Panc1 (cell line): ENCODE measurements at regions not wholly inside any gene's neighbourhood (a gene's known extent, or its start where the extent isn't known, plus 50 kb on each side); places are given as distances from the start of the nearest gene placed in this dataset.

Experiments used
- ATAC-seq: fragments of 200-7000 bp; cut with Tn5 transposase; 2 replicates; pipeline ENCODE4 v1.9.1; 2020; ENCODE audit warnings: mild to moderate bottlenecking, moderate library complexity
- BruUV-seq: library from RNA; stranded (reverse); fragments of 400-500 nt; replicated peaks from 2 replicates; lab custom pipeline; 2021; lab: Mats Ljungman, UMichigan
- CTCF ChIA-PET: fragments of 300-600 bp; sonication (Branson Sonifier 250); formaldehyde crosslinking; loops from one replicate; lab custom pipeline; 2022; ENCODE audit warnings: antibody characterized with exemption; lab: Charles Lee
- POLR2A ChIA-PET: fragments of 300-600 bp; sonication (Branson Sonifier 250); formaldehyde crosslinking; loops from one replicate; lab custom pipeline; 2022; ENCODE audit warnings: antibody characterized with exemption; lab: Charles Lee
- DNase-seq: peaks from one replicate; pipeline ENCODE4 v3.0.0-alpha.2; 2010; ENCODE audit warnings: low read depth, low spot score
- H3K27ac ChIP-seq: 2 replicates; pipeline ENCODE4 v1.5.1; 2011; ENCODE audit warnings: mild to moderate bottlenecking, low read length, inconsistent platforms
- H3K27me3 ChIP-seq: fragments of 200-500 bp; sonication (Bioruptor generic); 2 replicates; pipeline ENCODE4 v1.6.0; 2014; ENCODE audit warnings: low read length, inconsistent platforms; ENCODE audit not compliant: control insufficient read depth, insufficient read depth
- H3K36me3 ChIP-seq: fragments of 200-500 bp; sonication (Bioruptor generic); 2 replicates; pipeline ENCODE4 v1.5.1; 2014; ENCODE audit warnings: inconsistent platforms, mild to moderate bottlenecking, low read length, moderate library complexity; ENCODE audit not compliant: control insufficient read depth, insufficient read depth
- H3K4me1 ChIP-seq: 2 replicates; pipeline ENCODE4 v1.5.1; 2011; ENCODE audit warnings: inconsistent platforms, mild to moderate bottlenecking, low read length, moderate library complexity; ENCODE audit not compliant: control insufficient read depth, insufficient read depth
- H3K4me3 ChIP-seq, 2 experiments: 2 replicates each; pipeline ENCODE4 v1.5.1; 2011 to 2012; ENCODE audit warnings: low read depth in 2 of 2, low read length in 2 of 2, mild to moderate bottlenecking in 2 of 2, inconsistent platforms in 1 of 2, moderate library complexity in 1 of 2
- H3K9me3 ChIP-seq: fragments of 200-500 bp; sonication (Bioruptor generic); 2 replicates; pipeline ENCODE4 v1.5.1; 2014; ENCODE audit warnings: low read depth, mild to moderate bottlenecking, inconsistent platforms, low read length, moderate library complexity; ENCODE audit not compliant: control insufficient read depth, insufficient read depth
- CTCF ChIP-seq: fragments of 450-650 bp; IDR thresholded peaks from 2 replicates; pipeline ENCODE4 v1.5.1; 2017; ENCODE audit warnings: mild to moderate bottlenecking
- POLR2AphosphoS5 ChIP-seq: IDR thresholded peaks from 2 replicates; pipeline ENCODE4 v1.6.1; 2012; ENCODE audit warnings: mild to moderate bottlenecking, low read depth, low read length, moderate library complexity
- REST ChIP-seq, 2 experiments: IDR thresholded peaks; 2 replicates each; pipeline ENCODE4 v1.6.1; 2011 to 2012; ENCODE audit warnings: low read depth in 2 of 2, control low read depth in 1 of 2, low read length in 1 of 2, mild to moderate bottlenecking in 1 of 2, moderate library complexity in 1 of 2; ENCODE audit not compliant: insufficient read depth in 1 of 2
- SIN3A ChIP-seq: IDR thresholded peaks from 2 replicates; pipeline ENCODE4 v1.6.1; 2012; ENCODE audit warnings: low read depth, mild to moderate bottlenecking, low read length, moderate library complexity, borderline replicate concordance; ENCODE audit not compliant: insufficient read depth
- TCF7L2 ChIP-seq: IDR thresholded peaks from 2 replicates; pipeline ENCODE4 v1.6.1; 2011; ENCODE audit warnings: mild to moderate bottlenecking, low read depth, low read length, inconsistent platforms
- in situ Hi-C: cut with HindIII; loops from 2 replicates; pipeline ENCODE4 v1.10.0; 2016; ENCODE audit warnings: low sequenced_read_pairs, low pct_unique_long_range_greater_than_20kb
- intact Hi-C: fragments of 100-400 bp; cut with micrococcal nuclease; formaldehyde crosslinking; loops from one replicate; pipeline ENCODE4 v1.10.0; 2022; ENCODE audit not compliant: unreplicated experiment

- no peak for ATAC-seq
- no peak overlapping the region for H3K27ac ChIP-seq
- no peaks in the 10 kb centered on the region for H3K36me3 ChIP-seq
- TF ChIP-seq CTCF = no peak
- no peak for TF ChIP-seq SIN3A
- TF ChIP-seq REST (IDR thresholded peaks at IDR 0.05; ENCODE audit: insufficient read depth in 1 of 2, low read depth in 2 of 2, low read length in 1 of 2) = no peak
- no peak for TF ChIP-seq TCF7L2
- no peak for TF ChIP-seq POLR2AphosphoS5
- no peak overlapping the region for H3K4me3 ChIP-seq
- intact Hi-C loops (no loop called here), in situ Hi-C loops (no loop called here)
- H3K27me3 ChIP-seq = no peaks in the 10 kb centered on the region
- POLR2A ChIA-PET = no interaction called here
- no TSS peak for BruUV-seq
- no peak for DNase-seq
- no peaks in the 10 kb centered on the region for H3K4me1 ChIP-seq
- CTCF ChIA-PET = no interaction called here
- H3K9me3 ChIP-seq = no peaks in the 10 kb centered on the region
Measured at GRCh38 chr6:66068033-66068432, 361.0 kb upstream of the EYS start.

- ATAC-seq = no peak
- TF ChIP-seq REST (IDR thresholded peaks at IDR 0.05; ENCODE audit: insufficient read depth in 1 of 2, low read depth in 2 of 2, low read length in 1 of 2) = no peak
- no peak for TF ChIP-seq CTCF
- no peak for TF ChIP-seq SIN3A
- TF ChIP-seq POLR2AphosphoS5 = no peak
- no peak for TF ChIP-seq TCF7L2
- Histone ChIP-seq H3K4me3 (no peak overlapping the region), H3K27ac (no peak overlapping the region), H3K4me1 (no peaks in the 10 kb centered on the region), H3K36me3 (no peaks in the 10 kb centered on the region), H3K27me3 (no peaks in the 10 kb centered on the region), H3K9me3 (no peaks in the 10 kb centered on the region)
- ChIA-PET CTCF (no interaction called here), POLR2A (no interaction called here)
- intact Hi-C loops = no loop called here
- BruUV-seq = no TSS peak
- DNase-seq = no peak
- in situ Hi-C loops = no loop called here
Measured at GRCh38 chr6:66065313-66065712, 358.3 kb upstream of the EYS start.
